Breast epithelium (tissue), 3 donors: ENCODE measurements at regions not wholly inside any gene's neighbourhood (a gene's known extent, or its start where the extent isn't known, plus 50 kb on each side); places are given as distances from the start of the nearest gene placed in this dataset.

Experiments
- CTCF ChIP-seq, 3 donors: fragments of 450-650 bp; IDR thresholded peaks; one replicate each; pipeline ENCODE4 v1.5.1; 2016 to 2017; ENCODE audit warnings: antibody characterized with exemption in 3 of 3, mild to moderate bottlenecking in 3 of 3, moderate library complexity in 3 of 3
- POLR2A ChIP-seq: fragments of 450-650 bp; IDR thresholded peaks from one replicate; pipeline ENCODE4 v1.6.1; 2016; ENCODE audit warnings: antibody characterized with exemption, mild to moderate bottlenecking, moderate library complexity

- TF ChIP-seq CTCF (IDR thresholded peaks at IDR 0.05) (no peak), POLR2A (no peak)
Measured at GRCh38 chr2:228283491-228284171, 102.1 kb upstream of the SPHKAP start.
